ENCODE measurements at regions not wholly inside any gene's neighbourhood (a gene's known extent, or its start where the extent isn't known, plus 50 kb on each side); places are given as distances from the start of the nearest gene placed in this dataset.
"Not testable (repeated sequence)": the region's sequence is repeated elsewhere in the genome, so short reads cannot be mapped to it uniquely, and the experiment has no call there.

- Histone ChIP-seq H3K4me1 (replicated peaks) (no peaks in the 10 kb centered on the region), H3K9me3 (replicated peaks) (no peaks in the 10 kb centered on the region), H3K27ac (no peak overlapping the region), H3K36me3 (no peaks in the 10 kb centered on the region), H3K27me3 (replicated peaks) (no peaks in the 10 kb centered on the region), H3K4me3 (no peak overlapping the region)
- DNase-seq (ENCODE audit: low read depth in 1 of 2, low spot score in 2 of 2): no peak
Observed at GRCh38 chr2:180694445-180695421, 285.7 kb upstream of the UBE2E3 start.

DNA sequence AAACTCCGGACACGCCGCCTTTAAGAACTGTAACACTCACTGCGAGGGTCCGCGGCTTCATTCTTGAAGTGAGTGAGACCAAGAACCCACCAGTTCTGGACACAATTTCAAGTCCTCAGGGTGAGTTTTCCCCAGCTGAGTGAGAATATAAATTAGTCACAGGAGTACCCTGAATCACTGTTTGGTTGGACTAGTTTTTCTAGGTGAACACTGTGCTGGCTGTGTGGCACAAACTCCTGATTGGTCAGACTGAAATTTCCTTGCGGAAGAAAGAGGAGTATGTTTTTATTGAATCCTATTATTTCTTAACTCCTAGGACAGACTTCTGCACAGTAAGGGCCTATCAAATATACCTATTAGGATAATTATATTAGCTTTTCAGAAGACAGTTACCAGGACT, 288.1 kb upstream of the UBE2E3 start:
- no peak for DNase-seq (ENCODE audit: low read depth in 1 of 2, low spot score in 2 of 2)
- no peak overlapping the region for H3K4me3 ChIP-seq

DNA sequence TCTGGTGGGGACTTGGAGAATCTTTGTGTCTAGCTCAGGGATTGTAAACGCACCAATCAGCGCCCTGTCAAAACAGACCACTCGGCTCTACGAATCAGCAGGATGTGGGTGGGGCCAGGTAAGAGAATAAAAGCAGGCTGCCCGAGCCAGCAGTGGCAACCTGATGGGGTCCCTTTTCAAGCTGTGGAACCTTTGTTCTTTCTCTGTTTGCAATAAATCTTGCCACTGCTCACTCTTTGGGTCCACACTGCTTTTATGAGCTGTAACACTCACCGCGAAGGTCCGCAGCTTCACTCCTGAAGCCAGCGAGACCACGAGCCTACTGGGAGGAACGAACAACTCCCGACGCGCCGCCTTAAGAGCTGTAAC, 288.6 kb upstream of the UBE2E3 start:
- DNase-seq (ENCODE audit: low read depth in 1 of 2, low spot score in 2 of 2); H3K36me3 ChIP-seq; H3K27me3 ChIP-seq (replicated peaks); H3K4me1 ChIP-seq (replicated peaks); H3K4me3 ChIP-seq; H3K9me3 ChIP-seq (replicated peaks); H3K27ac ChIP-seq: not testable (repeated sequence)

More for the DNA sequence above, 288.1 kb upstream of the UBE2E3 start:
- H3K27ac ChIP-seq: no peak overlapping the region
- no peaks in the 10 kb centered on the region for H3K4me1 ChIP-seq (replicated peaks)
- H3K27me3 ChIP-seq (replicated peaks): no peaks in the 10 kb centered on the region
- H3K9me3 ChIP-seq (replicated peaks): no peaks in the 10 kb centered on the region
- H3K36me3 ChIP-seq: no peaks in the 10 kb centered on the region

- H3K9me3 ChIP-seq (replicated peaks); H3K27me3 ChIP-seq (replicated peaks); DNase-seq (ENCODE audit: low read depth in 1 of 2, low spot score in 2 of 2); H3K4me3 ChIP-seq; H3K36me3 ChIP-seq; H3K4me1 ChIP-seq (replicated peaks); H3K27ac ChIP-seq: not testable (repeated sequence)
Observed at GRCh38 chr2:180691186-180691854, 289.1 kb upstream of the UBE2E3 start.

GRCh38 chr2:180690611-180691010, 289.8 kb upstream of the UBE2E3 start:
- Histone ChIP-seq H3K4me3 (no peak overlapping the region), H3K4me1 (replicated peaks) (no peaks in the 10 kb centered on the region), H3K27ac (no peak overlapping the region; the same call in 1 of the 2 replicates), H3K36me3 (no peaks in the 10 kb centered on the region), H3K9me3 (replicated peaks) (no peaks in the 10 kb centered on the region), H3K27me3 (replicated peaks) (no peaks in the 10 kb centered on the region)
- DNase-seq (ENCODE audit: low read depth in 1 of 2, low spot score in 2 of 2): peak in 1 of 2 experiments; percentile 17

DNA sequence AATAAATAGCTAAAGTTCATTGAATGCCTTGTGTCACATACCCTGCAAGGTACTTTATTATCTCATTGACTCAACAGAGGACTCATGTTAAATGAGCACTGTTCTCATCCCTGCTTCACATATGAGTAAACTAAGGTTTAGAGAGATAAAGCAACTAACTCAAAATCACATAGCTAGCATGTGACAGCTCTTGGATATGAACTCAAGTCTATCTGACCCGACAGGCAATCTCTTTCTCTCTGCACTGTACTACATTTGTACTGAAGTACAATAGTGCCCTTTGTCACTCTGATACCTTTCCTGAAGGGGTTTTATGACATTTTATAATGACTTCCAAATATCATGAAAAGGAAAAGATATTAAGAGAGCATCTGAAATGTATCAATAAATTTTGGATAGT, 297.5 kb upstream of the UBE2E3 start:
- Histone ChIP-seq H3K36me3 (no peaks in the 10 kb centered on the region), H3K27me3 (replicated peaks) (no peaks in the 10 kb centered on the region), H3K9me3 (replicated peaks) (no peaks in the 10 kb centered on the region), H3K4me3 (no peak overlapping the region), H3K4me1 (replicated peaks) (no peaks in the 10 kb centered on the region), H3K27ac (no peak overlapping the region)
- DNase-seq (ENCODE audit: low read depth in 1 of 2, low spot score in 2 of 2): no peak

DNA sequence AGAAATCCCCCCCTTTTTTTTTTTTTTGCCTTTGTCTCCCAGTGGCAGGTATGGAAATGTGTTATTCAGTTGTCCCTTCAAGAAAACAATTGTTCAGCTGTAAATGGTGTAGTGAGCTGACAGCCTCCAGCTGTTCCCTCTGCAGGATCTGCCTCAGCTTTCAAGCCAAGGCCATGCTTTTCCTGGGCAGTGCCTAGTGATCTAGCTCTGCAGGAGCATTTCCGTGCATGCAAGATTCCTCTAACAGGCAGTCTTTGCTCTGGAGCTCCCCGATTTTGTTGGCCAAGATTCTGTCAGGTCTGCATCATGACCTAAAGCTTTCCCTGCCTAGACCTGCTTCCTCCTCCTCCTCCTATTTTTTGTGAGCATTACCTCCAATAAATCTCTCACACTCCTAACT, 300.7 kb upstream of the UBE2E3 start:
- H3K4me1 ChIP-seq (replicated peaks): no peaks in the 10 kb centered on the region
- H3K4me3 ChIP-seq: no peak overlapping the region
- H3K27ac ChIP-seq: no peak overlapping the region
- H3K27me3 ChIP-seq (replicated peaks): no peaks in the 10 kb centered on the region
- H3K9me3 ChIP-seq (replicated peaks): no peaks in the 10 kb centered on the region
- H3K36me3 ChIP-seq: no peaks in the 10 kb centered on the region
- DNase-seq (ENCODE audit: low read depth in 1 of 2, low spot score in 2 of 2): no peak

DNA sequence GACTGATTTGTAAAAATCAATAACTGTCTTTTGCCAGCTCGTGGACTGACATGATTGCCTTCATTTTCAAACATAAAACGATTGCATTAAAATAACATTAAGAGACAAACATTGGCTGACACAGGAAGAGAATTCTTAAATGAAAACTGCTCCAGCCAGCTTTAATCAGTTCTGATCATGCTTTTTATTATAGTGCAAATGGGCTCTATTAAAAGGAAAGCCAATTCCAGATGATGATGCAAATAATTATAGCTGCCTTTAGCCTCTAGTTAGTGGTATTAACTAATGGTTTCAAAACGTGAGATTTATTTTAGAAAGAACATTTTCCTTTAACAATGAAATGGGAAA, 301.8 kb upstream of the UBE2E3 start:
- no peak overlapping the region for H3K27ac ChIP-seq
- no peaks in the 10 kb centered on the region for H3K27me3 ChIP-seq (replicated peaks)
- no peak for DNase-seq (ENCODE audit: low read depth in 1 of 2, low spot score in 2 of 2)
- H3K36me3 ChIP-seq: no peaks in the 10 kb centered on the region
- H3K4me1 ChIP-seq (replicated peaks): no peaks in the 10 kb centered on the region
- no peak overlapping the region for H3K4me3 ChIP-seq
- H3K9me3 ChIP-seq (replicated peaks): no peaks in the 10 kb centered on the region

DNA sequence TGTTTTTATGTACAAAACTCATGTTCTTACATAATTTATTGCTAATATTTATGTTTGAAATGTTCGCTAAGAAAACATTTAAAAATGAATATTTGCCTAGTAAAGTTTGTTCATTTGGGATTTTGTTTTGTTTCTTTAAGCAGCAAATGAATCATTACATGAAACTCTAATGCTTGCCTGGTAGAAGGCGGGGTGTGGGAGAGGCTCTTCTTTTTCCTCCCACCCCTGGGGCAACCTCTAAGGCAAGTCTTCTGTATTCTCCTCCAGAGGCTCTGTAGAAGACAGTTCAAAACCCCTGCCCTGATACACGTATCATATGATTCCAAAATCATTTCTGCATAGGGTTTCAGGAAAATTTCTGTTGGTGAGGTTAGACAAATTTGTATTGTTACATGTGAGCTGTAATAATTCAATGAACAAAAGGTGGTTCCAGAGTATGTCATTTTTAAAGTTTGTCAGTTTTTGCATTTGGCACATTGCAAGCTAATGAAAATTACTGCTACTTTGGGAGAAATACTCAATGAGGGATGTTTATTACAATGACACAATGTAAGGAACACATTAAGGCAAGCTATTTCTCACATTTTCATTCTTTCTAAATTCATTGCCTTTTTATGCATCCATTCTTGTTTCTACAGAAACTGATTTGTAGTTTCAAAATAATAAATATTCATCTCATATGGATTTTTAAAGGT, 302.3 kb upstream of the UBE2E3 start:
- H3K4me1 ChIP-seq (replicated peaks): no peaks in the 10 kb centered on the region
- H3K4me3 ChIP-seq: no peak overlapping the region
- H3K27ac ChIP-seq: no peak overlapping the region
- H3K27me3 ChIP-seq (replicated peaks): no peaks in the 10 kb centered on the region
- no peaks in the 10 kb centered on the region for H3K36me3 ChIP-seq
- no peak for DNase-seq (ENCODE audit: low read depth in 1 of 2, low spot score in 2 of 2)
- H3K9me3 ChIP-seq (replicated peaks): no peaks in the 10 kb centered on the region

GRCh38 chr2:180677200-180677599, 303.2 kb upstream of the UBE2E3 start:
- Histone ChIP-seq H3K4me1 (replicated peaks) (no peaks in the 10 kb centered on the region), H3K9me3 (replicated peaks) (no peaks in the 10 kb centered on the region), H3K36me3 (no peaks in the 10 kb centered on the region), H3K27me3 (replicated peaks) (no peaks in the 10 kb centered on the region), H3K27ac (no peak overlapping the region), H3K4me3 (no peak overlapping the region)
- no peak for DNase-seq (ENCODE audit: low read depth in 1 of 2, low spot score in 2 of 2)

DNA sequence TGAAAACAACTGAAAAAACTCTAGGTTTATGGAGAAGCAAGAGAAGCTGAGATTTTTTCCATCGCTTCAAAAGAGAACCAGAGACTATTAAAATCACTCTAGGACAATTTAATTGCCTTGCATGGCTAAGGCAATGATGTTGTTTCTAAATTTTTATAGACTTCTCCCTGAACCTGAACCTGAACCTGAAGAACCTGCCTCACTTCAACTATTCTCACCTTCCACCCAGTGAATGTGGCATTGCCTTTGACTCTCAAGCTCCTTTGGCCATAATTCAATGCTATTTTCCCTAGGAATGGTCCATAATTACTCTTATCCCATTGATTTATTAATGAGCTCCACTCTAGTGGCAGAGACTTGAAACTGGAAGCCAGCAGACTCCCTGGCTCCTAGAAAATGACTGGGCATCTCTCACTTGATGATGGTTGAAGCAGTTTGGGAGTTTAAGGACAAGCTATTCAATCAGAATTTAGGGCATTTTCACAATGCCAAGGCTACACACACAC, 303.8 kb upstream of the UBE2E3 start:
- Histone ChIP-seq H3K4me1 (replicated peaks) (no peaks in the 10 kb centered on the region), H3K36me3 (no peaks in the 10 kb centered on the region), H3K27me3 (replicated peaks) (no peaks in the 10 kb centered on the region), H3K9me3 (replicated peaks) (no peaks in the 10 kb centered on the region), H3K4me3 (no peak overlapping the region), H3K27ac (no peak overlapping the region)
- no peak for DNase-seq (ENCODE audit: low read depth in 1 of 2, low spot score in 2 of 2)

DNA sequence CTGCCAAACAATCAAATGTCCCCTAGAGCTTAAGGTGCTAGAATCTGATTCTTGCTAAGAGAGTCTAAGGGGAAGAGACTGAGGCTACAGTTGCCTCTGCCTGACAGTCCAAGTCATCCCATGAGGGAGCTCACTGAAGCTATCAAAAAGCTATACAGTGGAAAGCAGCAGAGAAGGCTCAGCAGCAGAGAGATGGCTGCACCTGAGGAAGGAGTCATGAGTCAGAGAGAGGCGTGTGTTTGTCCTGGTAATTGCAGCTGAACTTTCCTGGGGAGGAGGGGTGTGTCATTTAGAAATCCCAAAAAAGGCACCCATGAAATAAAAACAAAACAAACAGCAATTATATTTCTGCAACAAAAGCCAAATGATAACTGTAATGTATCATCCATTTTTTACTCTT, 305.2 kb upstream of the UBE2E3 start:
- DNase-seq (ENCODE audit: low read depth in 1 of 2, low spot score in 2 of 2): no peak
- H3K27ac ChIP-seq: no peak overlapping the region
- H3K9me3 ChIP-seq (replicated peaks): no peaks in the 10 kb centered on the region
- H3K4me1 ChIP-seq (replicated peaks): no peaks in the 10 kb centered on the region
- H3K36me3 ChIP-seq: no peaks in the 10 kb centered on the region
- H3K4me3 ChIP-seq: no peak overlapping the region
- no peaks in the 10 kb centered on the region for H3K27me3 ChIP-seq (replicated peaks)

DNA sequence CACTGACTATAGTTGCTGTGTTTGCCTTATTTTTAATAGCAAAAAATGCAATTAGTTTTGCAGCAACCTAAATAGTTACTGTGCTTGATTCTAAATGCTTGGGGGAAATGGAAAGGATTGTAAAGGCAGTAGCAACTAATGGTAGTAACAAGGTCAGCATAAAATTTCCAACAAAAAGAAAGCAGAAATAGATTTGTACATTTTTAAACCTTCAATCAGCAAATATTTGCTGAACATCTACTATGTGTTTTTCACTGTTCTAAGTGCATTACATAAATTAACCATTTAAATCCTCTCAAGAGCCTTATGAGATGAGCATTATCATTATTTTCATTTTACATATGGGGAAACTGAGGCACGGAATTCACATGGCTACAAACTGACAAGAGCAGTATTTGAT, 308.0 kb upstream of the UBE2E3 start:
- no peaks in the 10 kb centered on the region for H3K27me3 ChIP-seq (replicated peaks)
- H3K36me3 ChIP-seq: no peaks in the 10 kb centered on the region
- H3K4me1 ChIP-seq (replicated peaks): no peaks in the 10 kb centered on the region
- no peak overlapping the region for H3K27ac ChIP-seq
- no peaks in the 10 kb centered on the region for H3K9me3 ChIP-seq (replicated peaks)
- no peak for DNase-seq (ENCODE audit: low read depth in 1 of 2, low spot score in 2 of 2)
- H3K4me3 ChIP-seq: no peak overlapping the region
